ENCODE measurements at regions not wholly inside any gene's neighbourhood (a gene's known extent, or its start where the extent isn't known, plus 50 kb on each side); places are given as distances from the start of the nearest gene placed in this dataset.

DNA sequence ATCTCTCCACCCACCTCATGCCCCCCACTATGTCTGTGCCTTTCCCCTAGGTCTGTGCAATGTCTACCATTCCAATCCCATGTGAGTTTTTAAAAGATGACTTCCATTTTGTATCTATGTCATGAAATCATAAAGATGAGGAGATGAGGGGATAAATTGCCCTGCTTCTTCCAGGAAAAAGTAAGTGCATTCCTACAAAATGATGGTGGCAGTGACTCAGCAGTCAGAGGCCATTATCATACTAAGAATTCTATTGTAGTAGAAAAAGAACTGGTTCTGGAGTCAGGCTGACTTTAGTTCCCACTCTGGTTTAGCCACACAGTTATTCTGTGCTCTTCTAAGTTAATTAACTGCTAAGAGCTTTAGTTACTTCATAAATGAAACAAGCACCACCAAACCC, 89.6 kb upstream of the API5 start:
- Histone ChIP-seq H3K27ac (ENCODE audit: extremely low read length, insufficient read depth, low read length) (no peak overlapping the region), H4K20me1 (ENCODE audit: insufficient read depth, low read length) (no peaks in the 10 kb centered on the region), H3K4me3 (replicated peaks in 1 of 3; ENCODE audit: insufficient read depth in 1 of 3, low read depth in 2 of 3, low read length in 3 of 3) (no peak overlapping the region), H3K9ac (ENCODE audit: insufficient read depth, low read depth, low read length) (no peak overlapping the region), H3K27me3 (ENCODE audit: control insufficient read depth in 1 of 2, insufficient read depth in 2 of 2, low read length in 2 of 2) (no peaks in the 10 kb centered on the region), H2AFZ (ENCODE audit: low read length) (no peak overlapping the region), H3K9me3 (ENCODE audit: low read length) (no peaks in the 10 kb centered on the region), H3K4me1 (ENCODE audit: insufficient read depth, low read length) (no peaks in the 10 kb centered on the region), H3K36me3 (replicated peaks in 1 of 2; ENCODE audit: control insufficient read depth in 1 of 2, insufficient read depth in 2 of 2, low read length in 2 of 2) (no peaks in the 10 kb centered on the region), H3K4me2 (ENCODE audit: low read depth, low read length) (no peak overlapping the region), H3K79me2 (ENCODE audit: insufficient read depth, low read length) (no peaks in the 10 kb centered on the region)
- ChIA-PET POLR2A (no interaction called here), CTCF (ENCODE audit: low intra/inter-chr PET ratio, low total read pairs) (no interaction called here)
- FAIRE-seq: no peak
- DNase-seq (ENCODE audit: low spot score): no peak
- no TSS peak for BruUV-seq (replicated peaks)
- no peak for ATAC-seq
- in situ Hi-C loops (cut with HindIII; ENCODE audit: extremely low pct_ligation_motif_present, low pct_unique_long_range_greater_than_20kb): no loop called here
- intact Hi-C loops (cut with micrococcal nuclease; ENCODE audit: unreplicated experiment): no loop called here
- TF ChIP-seq, protein P1, sequence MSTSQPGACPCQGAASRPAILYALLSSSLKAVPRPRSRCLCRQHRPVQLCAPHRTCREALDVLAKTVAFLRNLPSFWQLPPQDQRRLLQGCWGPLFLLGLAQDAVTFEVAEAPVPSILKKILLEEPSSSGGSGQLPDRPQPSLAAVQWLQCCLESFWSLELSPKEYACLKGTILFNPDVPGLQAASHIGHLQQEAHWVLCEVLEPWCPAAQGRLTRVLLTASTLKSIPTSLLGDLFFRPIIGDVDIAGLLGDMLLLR (CRISPR knock-in tag; IDR thresholded peaks at IDR 0.05): no peak
- TF ChIP-seq FOXO1 (CRISPR knock-in tag; IDR thresholded peaks at IDR 0.05): no peak
- no peak for TF ChIP-seq ZNF224 (CRISPR knock-in tag; IDR thresholded peaks at IDR 0.05)
- TF ChIP-seq CAMTA2 (CRISPR knock-in tag; IDR thresholded peaks at IDR 0.05; ENCODE audit: borderline replicate concordance): no peak
- TF ChIP-seq, protein P2, sequence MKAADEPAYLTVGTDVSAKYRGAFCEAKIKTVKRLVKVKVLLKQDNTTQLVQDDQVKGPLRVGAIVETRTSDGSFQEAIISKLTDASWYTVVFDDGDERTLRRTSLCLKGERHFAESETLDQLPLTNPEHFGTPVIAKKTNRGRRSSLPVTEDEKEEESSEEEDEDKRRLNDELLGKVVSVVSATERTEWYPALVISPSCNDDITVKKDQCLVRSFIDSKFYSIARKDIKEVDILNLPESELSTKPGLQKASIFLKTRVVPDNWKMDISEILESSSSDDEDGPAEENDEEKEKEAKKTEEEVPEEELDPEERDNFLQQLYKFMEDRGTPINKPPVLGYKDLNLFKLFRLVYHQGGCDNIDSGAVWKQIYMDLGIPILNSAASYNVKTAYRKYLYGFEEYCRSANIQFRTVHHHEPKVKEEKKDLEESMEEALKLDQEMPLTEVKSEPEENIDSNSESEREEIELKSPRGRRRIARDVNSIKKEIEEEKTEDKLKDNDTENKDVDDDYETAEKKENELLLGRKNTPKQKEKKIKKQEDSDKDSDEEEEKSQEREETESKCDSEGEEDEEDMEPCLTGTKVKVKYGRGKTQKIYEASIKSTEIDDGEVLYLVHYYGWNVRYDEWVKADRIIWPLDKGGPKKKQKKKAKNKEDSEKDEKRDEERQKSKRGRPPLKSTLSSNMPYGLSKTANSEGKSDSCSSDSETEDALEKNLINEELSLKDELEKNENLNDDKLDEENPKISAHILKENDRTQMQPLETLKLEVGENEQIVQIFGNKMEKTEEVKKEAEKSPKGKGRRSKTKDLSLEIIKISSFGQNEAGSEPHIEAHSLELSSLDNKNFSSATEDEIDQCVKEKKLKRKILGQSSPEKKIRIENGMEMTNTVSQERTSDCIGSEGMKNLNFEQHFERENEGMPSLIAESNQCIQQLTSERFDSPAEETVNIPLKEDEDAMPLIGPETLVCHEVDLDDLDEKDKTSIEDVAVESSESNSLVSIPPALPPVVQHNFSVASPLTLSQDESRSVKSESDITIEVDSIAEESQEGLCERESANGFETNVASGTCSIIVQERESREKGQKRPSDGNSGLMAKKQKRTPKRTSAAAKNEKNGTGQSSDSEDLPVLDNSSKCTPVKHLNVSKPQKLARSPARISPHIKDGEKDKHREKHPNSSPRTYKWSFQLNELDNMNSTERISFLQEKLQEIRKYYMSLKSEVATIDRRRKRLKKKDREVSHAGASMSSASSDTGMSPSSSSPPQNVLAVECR (CRISPR knock-in tag; IDR thresholded peaks at IDR 0.05; ENCODE audit: borderline replicate concordance): no peak
- no peak for TF ChIP-seq RAD51 (IDR thresholded peaks at IDR 0.05; ENCODE audit: borderline replicate concordance)
- no peak for TF ChIP-seq ZNF225 (CRISPR knock-in tag; IDR thresholded peaks at IDR 0.05)
- no peak for TF ChIP-seq ZNF543 (CRISPR knock-in tag; IDR thresholded peaks at IDR 0.05)
- TF ChIP-seq, protein P3, sequence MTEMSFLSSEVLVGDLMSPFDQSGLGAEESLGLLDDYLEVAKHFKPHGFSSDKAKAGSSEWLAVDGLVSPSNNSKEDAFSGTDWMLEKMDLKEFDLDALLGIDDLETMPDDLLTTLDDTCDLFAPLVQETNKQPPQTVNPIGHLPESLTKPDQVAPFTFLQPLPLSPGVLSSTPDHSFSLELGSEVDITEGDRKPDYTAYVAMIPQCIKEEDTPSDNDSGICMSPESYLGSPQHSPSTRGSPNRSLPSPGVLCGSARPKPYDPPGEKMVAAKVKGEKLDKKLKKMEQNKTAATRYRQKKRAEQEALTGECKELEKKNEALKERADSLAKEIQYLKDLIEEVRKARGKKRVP (CRISPR knock-in tag; IDR thresholded peaks at IDR 0.05): no peak
- TF ChIP-seq SALL2 (CRISPR knock-in tag; IDR thresholded peaks at IDR 0.05): no peak
- no peak for TF ChIP-seq TBP (CRISPR knock-in tag; IDR thresholded peaks at IDR 0.05)
- no peak for TF ChIP-seq ZFY (CRISPR knock-in tag; IDR thresholded peaks at IDR 0.05)
- TF ChIP-seq, protein P4, sequence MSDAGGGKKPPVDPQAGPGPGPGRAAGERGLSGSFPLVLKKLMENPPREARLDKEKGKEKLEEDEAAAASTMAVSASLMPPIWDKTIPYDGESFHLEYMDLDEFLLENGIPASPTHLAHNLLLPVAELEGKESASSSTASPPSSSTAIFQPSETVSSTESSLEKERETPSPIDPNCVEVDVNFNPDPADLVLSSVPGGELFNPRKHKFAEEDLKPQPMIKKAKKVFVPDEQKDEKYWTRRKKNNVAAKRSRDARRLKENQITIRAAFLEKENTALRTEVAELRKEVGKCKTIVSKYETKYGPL (CRISPR knock-in tag; IDR thresholded peaks at IDR 0.05): no peak
- TF ChIP-seq, protein P5, sequence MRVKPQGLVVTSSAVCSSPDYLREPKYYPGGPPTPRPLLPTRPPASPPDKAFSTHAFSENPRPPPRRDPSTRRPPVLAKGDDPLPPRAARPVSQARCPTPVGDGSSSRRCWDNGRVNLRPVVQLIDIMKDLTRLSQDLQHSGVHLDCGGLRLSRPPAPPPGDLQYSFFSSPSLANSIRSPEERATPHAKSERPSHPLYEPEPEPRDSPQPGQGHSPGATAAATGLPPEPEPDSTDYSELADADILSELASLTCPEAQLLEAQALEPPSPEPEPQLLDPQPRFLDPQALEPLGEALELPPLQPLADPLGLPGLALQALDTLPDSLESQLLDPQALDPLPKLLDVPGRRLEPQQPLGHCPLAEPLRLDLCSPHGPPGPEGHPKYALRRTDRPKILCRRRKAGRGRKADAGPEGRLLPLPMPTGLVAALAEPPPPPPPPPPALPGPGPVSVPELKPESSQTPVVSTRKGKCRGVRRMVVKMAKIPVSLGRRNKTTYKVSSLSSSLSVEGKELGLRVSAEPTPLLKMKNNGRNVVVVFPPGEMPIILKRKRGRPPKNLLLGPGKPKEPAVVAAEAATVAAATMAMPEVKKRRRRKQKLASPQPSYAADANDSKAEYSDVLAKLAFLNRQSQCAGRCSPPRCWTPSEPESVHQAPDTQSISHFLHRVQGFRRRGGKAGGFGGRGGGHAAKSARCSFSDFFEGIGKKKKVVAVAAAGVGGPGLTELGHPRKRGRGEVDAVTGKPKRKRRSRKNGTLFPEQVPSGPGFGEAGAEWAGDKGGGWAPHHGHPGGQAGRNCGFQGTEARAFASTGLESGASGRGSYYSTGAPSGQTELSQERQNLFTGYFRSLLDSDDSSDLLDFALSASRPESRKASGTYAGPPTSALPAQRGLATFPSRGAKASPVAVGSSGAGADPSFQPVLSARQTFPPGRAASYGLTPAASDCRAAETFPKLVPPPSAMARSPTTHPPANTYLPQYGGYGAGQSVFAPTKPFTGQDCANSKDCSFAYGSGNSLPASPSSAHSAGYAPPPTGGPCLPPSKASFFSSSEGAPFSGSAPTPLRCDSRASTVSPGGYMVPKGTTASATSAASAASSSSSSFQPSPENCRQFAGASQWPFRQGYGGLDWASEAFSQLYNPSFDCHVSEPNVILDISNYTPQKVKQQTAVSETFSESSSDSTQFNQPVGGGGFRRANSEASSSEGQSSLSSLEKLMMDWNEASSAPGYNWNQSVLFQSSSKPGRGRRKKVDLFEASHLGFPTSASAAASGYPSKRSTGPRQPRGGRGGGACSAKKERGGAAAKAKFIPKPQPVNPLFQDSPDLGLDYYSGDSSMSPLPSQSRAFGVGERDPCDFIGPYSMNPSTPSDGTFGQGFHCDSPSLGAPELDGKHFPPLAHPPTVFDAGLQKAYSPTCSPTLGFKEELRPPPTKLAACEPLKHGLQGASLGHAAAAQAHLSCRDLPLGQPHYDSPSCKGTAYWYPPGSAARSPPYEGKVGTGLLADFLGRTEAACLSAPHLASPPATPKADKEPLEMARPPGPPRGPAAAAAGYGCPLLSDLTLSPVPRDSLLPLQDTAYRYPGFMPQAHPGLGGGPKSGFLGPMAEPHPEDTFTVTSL (CRISPR knock-in tag; IDR thresholded peaks at IDR 0.05; ENCODE audit: borderline replicate concordance): no peak
